GM12865 (cell line): ENCODE measurements at regions not wholly inside any gene's neighbourhood (a gene's known extent, or its start where the extent isn't known, plus 50 kb on each side); places are given as distances from the start of the nearest gene placed in this dataset.

ENCODE experiments used
- DNase-seq: peaks from one replicate; pipeline ENCODE4 v3.0.0; 2010; ENCODE audit warnings: low read depth
- H3K4me3 ChIP-seq: 2 replicates; pipeline ENCODE4 v1.5.1; 2011; ENCODE audit warnings: mild to moderate bottlenecking, low read depth, low read length, control low read depth
- TF ChIP-seq, protein P1 (sequence below): IDR thresholded peaks from 2 replicates; pipeline ENCODE4 v1.5.1; 2011; ENCODE audit warnings: low read length, control low read depth, low read depth, inconsistent platforms; ENCODE audit not compliant: insufficient read depth; ENCODE audit errors: missing control alignments

DNA sequence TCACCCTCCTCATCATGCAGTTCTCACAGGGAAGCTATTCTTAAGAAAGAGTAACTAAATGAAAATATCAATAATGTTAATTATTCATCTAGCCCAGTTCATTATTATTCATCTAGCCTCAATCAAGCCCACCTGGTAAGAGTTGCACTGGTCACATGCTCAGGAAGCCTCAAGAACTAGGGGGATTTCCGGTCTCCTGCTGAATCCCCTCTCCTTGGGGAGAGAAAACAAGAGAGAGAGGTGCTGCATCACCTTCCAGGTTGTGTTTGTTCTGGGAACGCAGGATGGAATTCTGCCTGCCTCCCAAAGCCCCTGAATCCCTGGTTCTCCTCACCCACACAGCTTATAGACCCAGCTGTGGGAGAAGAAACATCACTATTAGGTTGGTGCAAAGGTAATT is 164.0 kb downstream of the PMP22 start:
- TF ChIP-seq, protein P1, sequence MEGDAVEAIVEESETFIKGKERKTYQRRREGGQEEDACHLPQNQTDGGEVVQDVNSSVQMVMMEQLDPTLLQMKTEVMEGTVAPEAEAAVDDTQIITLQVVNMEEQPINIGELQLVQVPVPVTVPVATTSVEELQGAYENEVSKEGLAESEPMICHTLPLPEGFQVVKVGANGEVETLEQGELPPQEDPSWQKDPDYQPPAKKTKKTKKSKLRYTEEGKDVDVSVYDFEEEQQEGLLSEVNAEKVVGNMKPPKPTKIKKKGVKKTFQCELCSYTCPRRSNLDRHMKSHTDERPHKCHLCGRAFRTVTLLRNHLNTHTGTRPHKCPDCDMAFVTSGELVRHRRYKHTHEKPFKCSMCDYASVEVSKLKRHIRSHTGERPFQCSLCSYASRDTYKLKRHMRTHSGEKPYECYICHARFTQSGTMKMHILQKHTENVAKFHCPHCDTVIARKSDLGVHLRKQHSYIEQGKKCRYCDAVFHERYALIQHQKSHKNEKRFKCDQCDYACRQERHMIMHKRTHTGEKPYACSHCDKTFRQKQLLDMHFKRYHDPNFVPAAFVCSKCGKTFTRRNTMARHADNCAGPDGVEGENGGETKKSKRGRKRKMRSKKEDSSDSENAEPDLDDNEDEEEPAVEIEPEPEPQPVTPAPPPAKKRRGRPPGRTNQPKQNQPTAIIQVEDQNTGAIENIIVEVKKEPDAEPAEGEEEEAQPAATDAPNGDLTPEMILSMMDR, result no peak
- H3K4me3 ChIP-seq, result no peak overlapping the region
- DNase-seq, result no peak

DNA sequence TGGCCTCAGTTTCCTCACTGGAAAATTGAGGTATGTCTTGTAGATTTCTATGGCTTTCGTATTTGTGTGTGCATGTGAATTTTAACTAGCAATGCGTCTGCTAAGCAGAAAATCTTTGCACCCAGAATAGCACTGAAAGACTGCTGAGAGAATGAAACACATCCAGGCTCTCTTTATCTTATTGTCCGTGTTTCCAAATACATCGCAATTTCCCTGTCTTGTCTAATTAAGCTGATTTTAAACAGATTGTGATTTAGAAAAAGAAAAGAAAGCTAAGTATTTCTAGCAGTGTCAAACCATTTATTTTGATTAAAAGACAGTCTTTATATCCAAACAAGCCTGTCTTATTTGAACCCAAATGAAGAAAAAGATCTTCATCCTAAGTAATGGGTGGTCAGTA is 168.6 kb downstream of the PMP22 start:
- no peak for DNase-seq
- TF ChIP-seq, protein P1, result no peak
- H3K4me3 ChIP-seq, result no peak overlapping the region

DNA sequence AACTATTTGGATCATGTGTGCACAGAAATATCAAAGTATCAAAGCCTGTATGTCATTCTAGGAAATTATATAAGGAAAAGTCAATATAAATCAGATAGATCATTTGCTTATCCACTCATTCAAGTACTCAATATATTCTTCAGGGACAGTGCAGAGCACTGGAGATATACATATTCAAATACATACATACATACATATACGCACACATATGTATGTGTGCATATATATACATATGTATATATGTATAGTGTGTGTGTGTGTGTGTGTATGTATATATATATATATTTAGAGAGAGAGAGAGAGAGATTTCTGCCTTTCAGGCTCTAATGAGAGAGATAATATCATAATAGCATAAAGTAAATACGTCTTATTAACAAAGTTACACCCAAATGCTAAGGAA is 169.2 kb downstream of the PMP22 start:
- H3K4me3 ChIP-seq, result no peak overlapping the region
- TF ChIP-seq, protein P1, result no peak
- DNase-seq, result no peak

DNA sequence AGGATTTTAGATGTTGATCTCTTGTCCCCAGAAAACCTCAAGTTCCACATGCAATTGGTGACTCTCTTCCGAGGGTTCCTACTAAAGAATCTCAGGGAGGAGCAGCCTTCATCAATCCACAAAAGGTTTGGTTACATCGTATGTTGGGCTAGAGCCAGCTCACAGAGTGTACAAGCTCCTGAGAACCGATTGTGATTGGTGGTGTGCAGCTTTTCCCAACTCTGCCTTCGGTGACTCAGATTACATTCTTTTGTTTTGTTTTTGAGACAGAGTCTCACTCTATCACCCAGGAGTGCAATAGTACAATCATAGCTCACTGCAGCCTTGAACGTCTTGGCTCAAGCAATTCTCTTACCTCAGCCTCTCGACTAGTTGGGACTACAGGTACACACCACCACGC is 172.4 kb downstream of the PMP22 start:
- TF ChIP-seq, protein P1, result no peak

DNA sequence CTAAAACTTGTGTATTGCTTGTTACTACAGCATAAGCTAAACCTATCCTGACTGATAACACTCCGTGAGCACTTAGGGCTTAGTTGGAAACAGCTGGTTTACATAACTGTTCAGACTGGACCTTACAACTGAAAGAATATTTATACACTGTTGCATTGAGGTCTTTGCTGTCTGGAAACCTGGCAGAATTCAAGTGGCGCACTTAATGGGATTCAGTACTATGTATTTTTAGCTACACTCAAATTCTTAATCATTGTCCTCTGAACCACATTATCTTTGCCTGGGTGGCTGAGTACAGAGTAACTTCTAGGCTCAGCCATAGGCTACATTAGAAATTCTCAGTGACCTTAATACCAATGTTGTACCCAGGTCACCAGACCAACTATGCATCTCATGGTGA is 172.9 kb downstream of the PMP22 start:
- no peak overlapping the region for H3K4me3 ChIP-seq
- TF ChIP-seq, protein P1, result no peak
- no peak for DNase-seq

More for the DNA sequence above, 172.4 kb downstream of the PMP22 start:
- H3K4me3 ChIP-seq, result no peak overlapping the region
- no peak for DNase-seq

DNA sequence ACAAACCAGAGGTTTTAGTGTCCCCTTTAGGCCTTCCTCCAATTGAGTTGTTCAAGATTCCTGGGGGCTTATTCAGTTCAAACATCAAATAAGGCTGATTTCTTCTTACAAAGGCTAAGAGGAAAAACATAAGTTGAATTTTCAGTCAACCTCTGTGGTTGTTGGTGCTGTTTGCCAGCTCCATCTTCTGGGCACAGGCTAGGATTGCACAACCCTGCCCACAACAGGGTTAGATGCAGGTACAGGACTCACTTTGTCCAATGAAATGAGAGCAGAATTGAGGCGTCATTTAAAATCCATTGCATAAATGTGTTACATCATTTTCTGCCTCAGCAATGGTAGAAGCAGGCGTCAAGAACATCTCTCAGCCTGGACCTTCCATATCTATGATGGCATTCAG is 173.3 kb downstream of the PMP22 start:
- H3K4me3 ChIP-seq, result no peak overlapping the region
- TF ChIP-seq, protein P1, result no peak
- no peak for DNase-seq

DNA sequence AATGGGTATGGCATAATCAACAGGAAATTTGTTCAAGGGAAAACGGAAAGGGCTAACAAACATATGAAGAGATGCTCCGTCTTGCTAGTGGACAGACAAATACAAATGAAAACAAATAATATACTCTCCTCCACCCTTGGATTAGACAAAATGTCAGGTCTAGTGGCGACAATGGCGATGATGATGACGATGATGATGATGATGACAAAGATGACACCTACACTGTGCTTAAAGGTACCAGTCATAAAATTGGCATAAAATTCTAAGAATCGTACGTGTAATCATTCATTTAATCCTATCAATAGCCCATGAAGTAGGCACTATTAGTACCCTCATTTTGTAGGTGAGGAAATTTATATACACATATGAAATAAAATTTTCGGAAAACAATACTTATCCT is 174.6 kb downstream of the PMP22 start:
- H3K4me3 ChIP-seq, result no peak overlapping the region
- TF ChIP-seq, protein P1, result no peak
- no peak for DNase-seq
